PFSK-1 (cell line): ENCODE measurements at regions not wholly inside any gene's neighbourhood (a gene's known extent, or its start where the extent isn't known, plus 50 kb on each side); places are given as distances from the start of the nearest gene placed in this dataset.

Experiments used
- FOXP2 ChIP-seq: optimal IDR thresholded peaks from 2 replicates; pipeline ENCODE3; 2011; ENCODE audit warnings: borderline replicate concordance, control low read depth, inconsistent platforms; ENCODE audit not compliant: insufficient read depth; ENCODE audit errors: extremely low read length, extremely low read depth
- POLR2AphosphoS5 ChIP-seq: IDR thresholded peaks from 2 replicates; pipeline ENCODE4 v1.6.1; 2012; ENCODE audit warnings: low read depth, mild to moderate bottlenecking, control low read depth, low read length, moderate library complexity
- SIN3A ChIP-seq: IDR thresholded peaks from 2 replicates; pipeline ENCODE4 v1.6.1; 2012; ENCODE audit warnings: mild to moderate bottlenecking, low read length, moderate library complexity, borderline replicate concordance; ENCODE audit not compliant: insufficient read depth
- TAF1 ChIP-seq: IDR thresholded peaks from 2 replicates; pipeline ENCODE4 v1.6.1; 2012; ENCODE audit warnings: low read length, control low read depth, borderline replicate concordance; ENCODE audit not compliant: insufficient read depth
- TF ChIP-seq, protein P1 (sequence below), 2 experiments: IDR thresholded peaks; 2 replicates each; pipeline versions ENCODE4 v1.6.1 to v1.8.0; 2011 to 2012; ENCODE audit warnings: low read depth in 2 of 2, low read length in 2 of 2, control low read depth in 1 of 2, inconsistent platforms in 1 of 2, mild to moderate bottlenecking in 1 of 2, moderate library complexity in 1 of 2; ENCODE audit not compliant: insufficient read depth in 1 of 2

DNA sequence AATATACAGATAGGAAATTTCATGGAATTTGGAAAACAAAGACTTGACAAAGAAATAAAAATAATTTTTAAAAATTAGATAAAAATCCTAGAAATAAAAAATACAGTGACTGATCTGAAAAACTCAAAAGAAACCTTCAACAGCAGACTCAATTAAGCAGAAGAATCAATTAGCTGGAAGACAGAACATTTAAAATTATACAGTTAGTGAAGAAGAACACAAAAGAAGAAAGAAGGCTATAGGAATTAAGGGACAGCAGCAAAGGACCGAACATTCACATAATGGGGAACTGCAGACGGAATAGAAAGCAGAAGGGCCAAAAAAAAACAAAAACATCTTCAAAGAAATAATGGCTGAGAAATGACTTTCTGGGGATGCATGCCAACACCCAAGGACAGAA, 314.5 kb downstream of the CRPPA start:
- TF ChIP-seq SIN3A = no peak
- TF ChIP-seq, protein P1, sequence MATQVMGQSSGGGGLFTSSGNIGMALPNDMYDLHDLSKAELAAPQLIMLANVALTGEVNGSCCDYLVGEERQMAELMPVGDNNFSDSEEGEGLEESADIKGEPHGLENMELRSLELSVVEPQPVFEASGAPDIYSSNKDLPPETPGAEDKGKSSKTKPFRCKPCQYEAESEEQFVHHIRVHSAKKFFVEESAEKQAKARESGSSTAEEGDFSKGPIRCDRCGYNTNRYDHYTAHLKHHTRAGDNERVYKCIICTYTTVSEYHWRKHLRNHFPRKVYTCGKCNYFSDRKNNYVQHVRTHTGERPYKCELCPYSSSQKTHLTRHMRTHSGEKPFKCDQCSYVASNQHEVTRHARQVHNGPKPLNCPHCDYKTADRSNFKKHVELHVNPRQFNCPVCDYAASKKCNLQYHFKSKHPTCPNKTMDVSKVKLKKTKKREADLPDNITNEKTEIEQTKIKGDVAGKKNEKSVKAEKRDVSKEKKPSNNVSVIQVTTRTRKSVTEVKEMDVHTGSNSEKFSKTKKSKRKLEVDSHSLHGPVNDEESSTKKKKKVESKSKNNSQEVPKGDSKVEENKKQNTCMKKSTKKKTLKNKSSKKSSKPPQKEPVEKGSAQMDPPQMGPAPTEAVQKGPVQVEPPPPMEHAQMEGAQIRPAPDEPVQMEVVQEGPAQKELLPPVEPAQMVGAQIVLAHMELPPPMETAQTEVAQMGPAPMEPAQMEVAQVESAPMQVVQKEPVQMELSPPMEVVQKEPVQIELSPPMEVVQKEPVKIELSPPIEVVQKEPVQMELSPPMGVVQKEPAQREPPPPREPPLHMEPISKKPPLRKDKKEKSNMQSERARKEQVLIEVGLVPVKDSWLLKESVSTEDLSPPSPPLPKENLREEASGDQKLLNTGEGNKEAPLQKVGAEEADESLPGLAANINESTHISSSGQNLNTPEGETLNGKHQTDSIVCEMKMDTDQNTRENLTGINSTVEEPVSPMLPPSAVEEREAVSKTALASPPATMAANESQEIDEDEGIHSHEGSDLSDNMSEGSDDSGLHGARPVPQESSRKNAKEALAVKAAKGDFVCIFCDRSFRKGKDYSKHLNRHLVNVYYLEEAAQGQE (IDR thresholded peaks at IDR 0.05; ENCODE audit: insufficient read depth in 1 of 2, low read depth in 2 of 2, low read length in 2 of 2) = no peak
- no peak for TF ChIP-seq POLR2AphosphoS5
- TF ChIP-seq TAF1 = no peak
- no peak for TF ChIP-seq FOXP2
